ENCODE measurements at regions not wholly inside any gene's neighbourhood (a gene's known extent, or its start where the extent isn't known, plus 50 kb on each side); places are given as distances from the start of the nearest gene placed in this dataset.

DNA sequence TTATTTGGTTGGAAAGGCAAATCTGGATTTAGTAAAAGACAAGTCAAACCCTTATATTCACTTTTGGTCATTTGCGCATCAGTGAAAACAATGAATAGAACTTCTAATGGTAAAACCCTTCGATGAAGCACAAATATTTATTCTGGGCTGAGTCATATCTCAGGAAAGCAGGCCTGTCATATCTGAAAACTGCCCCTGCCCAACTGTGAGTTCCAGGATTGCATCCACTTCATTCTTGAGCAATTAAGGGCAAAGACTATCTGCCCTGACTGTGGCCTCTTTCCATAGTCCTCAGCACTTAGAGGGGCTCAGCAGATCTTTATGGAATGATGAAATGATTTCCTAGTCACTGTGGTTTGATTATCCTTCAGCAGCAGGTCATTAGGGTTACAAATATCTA is 795.2 kb upstream of the ID2 start:
- FAIRE-seq (no peak), ATAC-seq (no peak), DNase-seq (no peak)
- no peaks in the 10 kb centered on the region for H3K27me3 ChIP-seq
- intact Hi-C loops (cut with DNase I) = no loop called here
- H3K9me3 ChIP-seq = no peaks in the 10 kb centered on the region
- TF ChIP-seq, protein P1, sequence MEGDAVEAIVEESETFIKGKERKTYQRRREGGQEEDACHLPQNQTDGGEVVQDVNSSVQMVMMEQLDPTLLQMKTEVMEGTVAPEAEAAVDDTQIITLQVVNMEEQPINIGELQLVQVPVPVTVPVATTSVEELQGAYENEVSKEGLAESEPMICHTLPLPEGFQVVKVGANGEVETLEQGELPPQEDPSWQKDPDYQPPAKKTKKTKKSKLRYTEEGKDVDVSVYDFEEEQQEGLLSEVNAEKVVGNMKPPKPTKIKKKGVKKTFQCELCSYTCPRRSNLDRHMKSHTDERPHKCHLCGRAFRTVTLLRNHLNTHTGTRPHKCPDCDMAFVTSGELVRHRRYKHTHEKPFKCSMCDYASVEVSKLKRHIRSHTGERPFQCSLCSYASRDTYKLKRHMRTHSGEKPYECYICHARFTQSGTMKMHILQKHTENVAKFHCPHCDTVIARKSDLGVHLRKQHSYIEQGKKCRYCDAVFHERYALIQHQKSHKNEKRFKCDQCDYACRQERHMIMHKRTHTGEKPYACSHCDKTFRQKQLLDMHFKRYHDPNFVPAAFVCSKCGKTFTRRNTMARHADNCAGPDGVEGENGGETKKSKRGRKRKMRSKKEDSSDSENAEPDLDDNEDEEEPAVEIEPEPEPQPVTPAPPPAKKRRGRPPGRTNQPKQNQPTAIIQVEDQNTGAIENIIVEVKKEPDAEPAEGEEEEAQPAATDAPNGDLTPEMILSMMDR (IDR thresholded peaks at IDR 0.05) = no peak
- no peaks in the 10 kb centered on the region for H3K4me1 ChIP-seq
- no peaks in the 10 kb centered on the region for H3K36me3 ChIP-seq
- no peak overlapping the region for H3K27ac ChIP-seq
- H3K4me3 ChIP-seq = no peak overlapping the region
- 55% methylated on average over 2 of the region's 2 CpGs for WGBS, 2 donors

DNA sequence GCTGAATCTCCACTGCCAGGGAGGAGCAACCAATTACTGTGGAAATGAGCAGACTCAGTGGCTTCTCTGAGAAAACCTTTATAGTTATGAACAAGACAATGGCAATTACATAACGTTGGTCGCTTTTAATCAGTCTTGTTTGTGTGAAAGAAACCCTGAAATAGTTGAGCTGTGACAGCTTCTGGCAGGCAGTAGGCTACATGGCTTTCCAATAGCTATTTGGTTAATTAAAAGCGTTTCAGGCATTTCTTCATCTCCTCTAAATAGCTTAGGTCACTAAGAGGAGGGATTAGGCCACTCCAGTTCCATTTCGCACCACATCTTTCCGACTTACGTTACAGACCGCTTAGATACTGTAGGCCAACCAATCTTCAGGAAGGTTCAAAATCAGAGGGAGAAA is 794.4 kb upstream of the ID2 start:
- H3K9me3 ChIP-seq = no peaks in the 10 kb centered on the region
- 84 to 87% methylated on average over 7 of the region's 7 CpGs for WGBS, 2 donors
- H3K27me3 ChIP-seq = no peaks in the 10 kb centered on the region
- DNase-seq (no peak), ATAC-seq (no peak), FAIRE-seq (no peak)
- TF ChIP-seq, protein P1 (IDR thresholded peaks at IDR 0.05) = no peak
- no peak overlapping the region for H3K27ac ChIP-seq
- H3K4me3 ChIP-seq = no peak overlapping the region
- intact Hi-C loops (cut with DNase I) = no loop called here
- no peaks in the 10 kb centered on the region for H3K4me1 ChIP-seq
- no peaks in the 10 kb centered on the region for H3K36me3 ChIP-seq

DNA sequence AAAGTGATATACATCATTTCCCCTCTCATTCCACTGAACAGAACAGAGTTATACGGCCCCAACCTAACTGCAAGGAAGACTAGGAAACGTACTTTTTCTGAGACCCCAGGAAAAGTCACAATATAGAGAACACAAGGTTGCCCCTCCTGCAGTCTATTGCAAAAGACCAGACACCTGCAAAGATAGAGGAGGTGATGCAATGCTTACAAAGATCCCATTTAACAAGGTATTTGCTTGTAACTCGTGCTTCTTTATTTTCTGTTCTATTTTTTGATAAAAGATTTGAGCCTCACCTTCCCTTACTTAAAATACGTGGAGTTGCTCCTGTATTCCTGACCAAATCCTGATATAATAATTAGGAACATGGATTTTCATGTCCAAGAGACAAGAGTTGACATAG is 793.0 kb upstream of the ID2 start:
- WGBS, 2 donors = 82 to 91% methylated on average over 4 of the region's 4 CpGs
- no peak for ATAC-seq
- intact Hi-C loops (cut with DNase I) = no loop called here

DNA sequence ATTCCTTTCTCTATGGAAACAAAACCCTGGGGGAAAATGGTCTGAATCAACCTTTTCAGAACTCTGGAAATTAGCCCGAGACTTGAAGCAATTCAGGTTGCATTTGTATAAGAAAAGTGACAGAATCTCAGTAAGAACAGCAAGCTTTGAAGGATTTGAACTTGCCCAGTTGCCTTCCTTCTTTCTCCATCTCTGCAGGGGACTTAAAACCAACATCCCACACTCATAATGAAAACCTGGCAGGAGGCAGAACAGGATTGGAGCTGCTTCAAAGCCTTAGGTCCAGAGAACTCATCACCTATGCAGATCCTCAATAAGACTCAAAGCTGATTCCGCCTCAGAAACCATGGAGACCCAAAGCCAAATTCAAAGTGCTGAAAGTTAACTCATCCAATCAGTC is 790.5 kb upstream of the ID2 start:
- FAIRE-seq (no peak), ATAC-seq (no peak)
- 91 to 94% methylated on average over 2 of the region's 2 CpGs for WGBS, 2 donors

More for the DNA sequence above, 793.0 kb upstream of the ID2 start:
- no peak overlapping the region for H3K27ac ChIP-seq
- TF ChIP-seq, protein P1 (IDR thresholded peaks at IDR 0.05) = no peak
- no peak for FAIRE-seq
- no peaks in the 10 kb centered on the region for H3K27me3 ChIP-seq
- no peaks in the 10 kb centered on the region for H3K36me3 ChIP-seq
- no peak for DNase-seq
- no peaks in the 10 kb centered on the region for H3K4me1 ChIP-seq
- H3K4me3 ChIP-seq = no peak overlapping the region
- H3K9me3 ChIP-seq = no peaks in the 10 kb centered on the region

DNA sequence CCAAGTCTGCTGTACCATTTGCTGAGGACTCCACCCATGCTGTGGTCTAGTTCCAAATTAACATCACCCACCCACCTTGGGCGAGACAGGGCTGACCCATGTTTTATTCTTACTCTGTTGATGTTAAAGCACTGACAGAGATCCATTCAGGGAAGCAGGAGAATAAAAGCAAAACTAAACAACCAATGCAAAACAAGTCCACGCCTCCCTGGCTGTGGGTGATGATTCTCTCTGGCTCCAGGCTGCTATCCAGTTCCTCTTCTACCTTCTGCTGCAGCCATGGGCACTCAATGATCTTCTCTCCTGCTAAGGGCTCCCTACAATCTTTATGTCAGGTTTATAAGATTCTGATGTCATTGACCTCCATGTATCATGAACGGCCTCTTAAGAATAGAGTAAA is 786.6 kb upstream of the ID2 start:
- intact Hi-C loops (cut with DNase I) = no loop called here
- Histone ChIP-seq H3K4me1 (peaks cover 0 to 11% (median 0%) of the 10 kb centered on the region in 3 donors), H3K27ac (no peak overlapping the region), H3K27me3 (no peaks in the 10 kb centered on the region), H3K4me3 (no peak overlapping the region), H3K9me3 (no peaks in the 10 kb centered on the region), H3K36me3 (no peaks in the 10 kb centered on the region)
- FAIRE-seq = no peak
- TF ChIP-seq, protein P1 (IDR thresholded peaks at IDR 0.05) = no peak
- no peak for DNase-seq
- WGBS, 2 donors = 93 to 97% methylated on average over 3 of the region's 3 CpGs
- no peak for ATAC-seq

More for the DNA sequence above, 790.5 kb upstream of the ID2 start:
- H3K4me3 ChIP-seq = no peak overlapping the region
- H3K27ac ChIP-seq = no peak overlapping the region
- DNase-seq = no peak
- no peaks in the 10 kb centered on the region for H3K9me3 ChIP-seq
- TF ChIP-seq, protein P1 (IDR thresholded peaks at IDR 0.05) = no peak
- H3K27me3 ChIP-seq = no peaks in the 10 kb centered on the region
- intact Hi-C loops (cut with DNase I) = no loop called here
- H3K36me3 ChIP-seq = no peaks in the 10 kb centered on the region
- no peaks in the 10 kb centered on the region for H3K4me1 ChIP-seq
